ENCODE measurements at regions not wholly inside any gene's neighbourhood (a gene's known extent, or its start where the extent isn't known, plus 50 kb on each side); places are given as distances from the start of the nearest gene placed in this dataset.

DNA sequence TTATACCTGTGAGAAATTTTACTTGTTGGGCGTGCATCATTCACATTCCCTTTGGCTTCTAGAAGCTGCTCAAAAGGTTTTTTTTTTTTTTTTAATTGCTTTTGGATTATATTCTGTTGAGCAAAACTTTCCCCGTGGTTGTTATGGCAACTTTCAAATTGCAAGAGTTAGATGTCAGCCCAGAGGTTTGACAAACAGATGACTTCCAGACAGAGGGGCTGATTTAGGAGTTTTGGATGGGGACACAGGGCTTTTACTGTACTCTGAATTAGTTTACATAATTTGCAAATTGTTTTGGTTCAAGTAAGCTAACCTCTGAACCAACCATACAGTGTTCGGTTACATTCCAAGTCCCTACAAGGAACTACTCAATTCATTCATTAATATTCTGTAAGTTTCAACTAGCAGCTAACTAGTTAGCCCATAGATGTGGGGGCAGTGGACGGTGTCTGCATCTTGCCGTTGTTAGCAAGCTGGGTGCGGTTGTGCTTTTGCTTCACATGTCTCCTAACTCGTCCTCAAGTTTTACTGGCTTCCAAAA is 66.4 kb upstream of the JAZF1 start:
- no peak overlapping the region for H3K4me3 ChIP-seq (ENCODE audit: low read depth, low read length)
- no peak for DNase-seq (ENCODE audit: low read depth)
- TF ChIP-seq, protein P1, sequence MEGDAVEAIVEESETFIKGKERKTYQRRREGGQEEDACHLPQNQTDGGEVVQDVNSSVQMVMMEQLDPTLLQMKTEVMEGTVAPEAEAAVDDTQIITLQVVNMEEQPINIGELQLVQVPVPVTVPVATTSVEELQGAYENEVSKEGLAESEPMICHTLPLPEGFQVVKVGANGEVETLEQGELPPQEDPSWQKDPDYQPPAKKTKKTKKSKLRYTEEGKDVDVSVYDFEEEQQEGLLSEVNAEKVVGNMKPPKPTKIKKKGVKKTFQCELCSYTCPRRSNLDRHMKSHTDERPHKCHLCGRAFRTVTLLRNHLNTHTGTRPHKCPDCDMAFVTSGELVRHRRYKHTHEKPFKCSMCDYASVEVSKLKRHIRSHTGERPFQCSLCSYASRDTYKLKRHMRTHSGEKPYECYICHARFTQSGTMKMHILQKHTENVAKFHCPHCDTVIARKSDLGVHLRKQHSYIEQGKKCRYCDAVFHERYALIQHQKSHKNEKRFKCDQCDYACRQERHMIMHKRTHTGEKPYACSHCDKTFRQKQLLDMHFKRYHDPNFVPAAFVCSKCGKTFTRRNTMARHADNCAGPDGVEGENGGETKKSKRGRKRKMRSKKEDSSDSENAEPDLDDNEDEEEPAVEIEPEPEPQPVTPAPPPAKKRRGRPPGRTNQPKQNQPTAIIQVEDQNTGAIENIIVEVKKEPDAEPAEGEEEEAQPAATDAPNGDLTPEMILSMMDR (IDR thresholded peaks at IDR 0.05; ENCODE audit: control insufficient read depth, extremely low read depth, insufficient read depth): no peak

DNA sequence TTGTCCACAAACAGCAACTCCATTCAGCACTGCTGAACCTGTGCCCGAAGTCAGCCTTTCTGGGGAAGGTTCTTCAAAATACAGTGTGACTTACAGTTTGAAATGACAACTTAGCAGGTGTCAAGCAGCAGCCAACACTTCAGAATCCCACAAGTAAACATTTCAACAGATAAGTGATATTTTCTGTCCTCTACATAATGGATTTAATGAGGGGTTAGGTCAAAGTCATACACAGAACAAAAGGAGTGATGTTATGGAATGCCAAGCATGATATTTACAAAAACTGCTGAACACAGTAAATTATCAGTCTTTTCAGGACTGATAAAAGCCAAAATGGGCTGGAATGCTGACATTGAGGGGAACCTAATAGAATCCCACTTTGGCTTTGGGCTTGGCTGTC is 77.6 kb upstream of the JAZF1 start:
- H3K4me3 ChIP-seq (ENCODE audit: low read depth, low read length): no peak overlapping the region
- DNase-seq (ENCODE audit: low read depth): no peak
- TF ChIP-seq, protein P1 (IDR thresholded peaks at IDR 0.05; ENCODE audit: control insufficient read depth, extremely low read depth, insufficient read depth): no peak

DNA sequence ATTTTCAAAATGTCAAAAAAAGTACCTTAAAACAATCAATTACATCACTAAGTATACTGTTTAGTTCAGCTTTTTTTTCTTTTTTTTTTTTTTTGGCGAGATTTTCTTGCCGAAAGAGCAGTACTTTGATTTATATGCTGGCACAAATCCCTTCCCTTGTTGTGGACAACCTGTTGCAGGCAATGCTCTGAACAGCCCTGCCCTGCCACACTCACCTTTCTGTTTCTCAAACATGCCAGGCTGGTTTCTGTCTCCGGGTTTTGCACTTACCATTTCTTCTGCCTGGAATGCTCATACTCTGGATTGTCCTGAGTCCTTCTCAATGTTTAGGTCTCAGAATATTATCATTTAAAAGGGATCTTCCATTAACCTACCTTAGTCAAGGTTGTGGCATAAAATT is 80.4 kb upstream of the JAZF1 start:
- DNase-seq (ENCODE audit: low read depth): no peak
- TF ChIP-seq, protein P1 (IDR thresholded peaks at IDR 0.05; ENCODE audit: control insufficient read depth, extremely low read depth, insufficient read depth): no peak
- H3K4me3 ChIP-seq (ENCODE audit: low read depth, low read length): no peak overlapping the region

DNA sequence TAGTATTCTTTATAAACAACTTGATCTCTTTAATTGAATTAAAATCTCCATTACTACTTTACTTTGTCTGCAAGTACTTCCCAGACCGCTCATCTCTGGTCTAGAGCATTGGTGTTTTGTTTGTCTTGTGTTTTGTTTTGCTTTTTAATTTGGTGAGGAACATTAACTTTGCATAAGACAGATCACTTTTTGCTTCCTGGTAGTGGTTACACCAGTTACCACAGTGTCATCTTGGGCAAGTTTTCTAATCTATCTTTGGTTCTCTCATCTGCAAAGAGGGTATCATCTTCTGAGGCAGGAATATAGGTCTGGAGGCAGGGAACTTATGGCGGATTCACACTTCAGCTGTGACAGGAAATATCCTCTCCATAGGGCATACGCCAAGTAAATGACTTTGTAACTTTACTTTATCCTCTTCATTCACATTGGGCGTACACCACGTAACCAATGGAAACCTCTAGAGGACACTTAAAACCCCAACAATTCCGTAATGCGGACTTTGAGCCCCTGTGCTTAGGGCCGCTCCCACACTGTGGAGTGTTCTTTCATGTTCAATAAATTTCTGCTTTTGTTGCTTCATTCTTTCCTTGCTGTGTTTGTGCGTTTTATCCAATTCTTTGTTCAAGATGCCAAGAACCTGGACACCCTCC is 83.2 kb upstream of the JAZF1 start:
- TF ChIP-seq, protein P1 (IDR thresholded peaks at IDR 0.05; ENCODE audit: control insufficient read depth, extremely low read depth, insufficient read depth): no peak
- H3K4me3 ChIP-seq (ENCODE audit: low read depth, low read length): no peak overlapping the region
- no peak for DNase-seq (ENCODE audit: low read depth)

DNA sequence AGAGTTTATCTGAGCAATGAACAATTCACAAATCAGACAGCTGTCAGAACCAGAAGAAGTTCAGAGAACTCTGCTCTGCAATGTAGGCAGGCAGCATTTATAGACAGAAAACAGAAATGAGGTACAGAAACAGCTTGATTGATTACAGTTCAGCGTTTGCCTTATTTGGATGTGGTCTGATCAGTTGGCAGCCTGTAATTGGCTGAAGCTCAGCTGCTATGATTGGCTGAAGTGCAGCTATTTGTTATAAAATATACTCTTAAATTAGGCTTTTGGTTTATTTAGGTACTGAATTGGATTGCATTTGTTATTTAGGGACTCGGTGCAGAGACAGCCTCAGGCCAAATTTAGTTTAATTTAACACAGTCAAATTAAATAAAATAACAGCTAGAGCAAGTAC is 85.8 kb upstream of the JAZF1 start:
- TF ChIP-seq, protein P1 (IDR thresholded peaks at IDR 0.05; ENCODE audit: control insufficient read depth, extremely low read depth, insufficient read depth): no peak
- DNase-seq (ENCODE audit: low read depth): no peak
- H3K4me3 ChIP-seq (ENCODE audit: low read depth, low read length): no peak overlapping the region

DNA sequence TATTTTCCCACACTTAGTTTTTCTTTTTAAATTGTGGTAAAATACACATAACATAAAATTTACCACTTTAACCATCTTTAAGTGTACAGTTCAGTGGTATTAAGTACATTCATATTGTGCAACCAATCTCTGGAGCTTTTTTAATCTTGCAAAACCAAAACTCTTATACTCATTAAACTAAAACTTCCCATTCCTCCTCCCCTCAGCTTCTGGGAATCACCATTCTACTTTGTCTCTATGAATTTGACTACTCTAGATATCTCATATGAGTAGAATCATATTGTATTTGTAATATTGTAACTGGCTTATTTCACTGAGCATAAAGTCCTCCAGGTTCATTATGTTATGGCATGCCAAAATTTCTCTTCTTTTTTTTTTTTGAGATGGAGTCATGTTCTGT is 86.4 kb upstream of the JAZF1 start:
- H3K4me3 ChIP-seq (ENCODE audit: low read depth, low read length): no peak overlapping the region
- TF ChIP-seq, protein P1 (IDR thresholded peaks at IDR 0.05; ENCODE audit: control insufficient read depth, extremely low read depth, insufficient read depth): no peak
- no peak for DNase-seq (ENCODE audit: low read depth)

Measured in LNCaP clone FGC (cell line).